Osteoblast (primary cell): ENCODE measurements at regions not wholly inside any gene's neighbourhood (a gene's known extent, or its start where the extent isn't known, plus 50 kb on each side); places are given as distances from the start of the nearest gene placed in this dataset.
"Not testable (repeated sequence)": the region's sequence is repeated elsewhere in the genome, so short reads cannot be mapped to it uniquely, and the experiment has no call there.

Experiments used
- DNase-seq: peaks from one replicate; pipeline ENCODE4 v3.0.0; 2011; ENCODE audit warnings: low spot score, mixed read lengths; ENCODE audit not compliant: insufficient read length; ENCODE audit errors: missing footprints
- H2AFZ ChIP-seq: 2 replicates; pipeline ENCODE4 v1.6.0; 2011; ENCODE audit warnings: mild to moderate bottlenecking, low read length
- H3K27ac ChIP-seq: 2 replicates; pipeline ENCODE4 v1.5.1; 2011; ENCODE audit warnings: mild to moderate bottlenecking, low read depth, low read length, moderate library complexity
- H3K27me3 ChIP-seq: 2 replicates; pipeline ENCODE4 v1.6.0; 2012; ENCODE audit warnings: mild to moderate bottlenecking, control low read depth, inconsistent platforms, low read length, moderate library complexity; ENCODE audit not compliant: insufficient read depth
- H3K36me3 ChIP-seq: 2 replicates; pipeline ENCODE4 v1.5.1; 2011; ENCODE audit warnings: mild to moderate bottlenecking, low read length, control low read depth, moderate library complexity; ENCODE audit not compliant: insufficient read depth
- H3K4me1 ChIP-seq: 2 replicates; pipeline ENCODE4 v1.5.1; 2011; ENCODE audit warnings: mild to moderate bottlenecking, low read length, control low read depth, moderate library complexity; ENCODE audit not compliant: insufficient read depth
- H3K4me2 ChIP-seq: 2 replicates; pipeline ENCODE4 v1.6.0; 2011; ENCODE audit warnings: mild to moderate bottlenecking, low read length; ENCODE audit not compliant: insufficient read depth
- H3K4me3 ChIP-seq: fragments of 200-600 bp; sonication (generic); 3 replicates; pipeline ENCODE4 v1.5.1; 2012; ENCODE audit warnings: mild to moderate bottlenecking, low read length, inconsistent platforms; ENCODE audit not compliant: insufficient read depth
- H3K79me2 ChIP-seq: 2 replicates; pipeline ENCODE4 v1.6.0; 2012; ENCODE audit warnings: mild to moderate bottlenecking, low read length, control low read depth, inconsistent platforms; ENCODE audit not compliant: insufficient read depth
- H3K9me3 ChIP-seq: 2 replicates; pipeline ENCODE4 v1.5.1; 2011; ENCODE audit warnings: low read depth, low read length, control low read depth
- H4K20me1 ChIP-seq: 2 replicates; pipeline ENCODE4 v1.6.0; 2012; ENCODE audit warnings: mild to moderate bottlenecking, low read length, control low read depth; ENCODE audit not compliant: insufficient read depth
- TF ChIP-seq, protein P1 (sequence below): IDR thresholded peaks from 2 replicates; pipeline ENCODE4 v1.5.1; 2011; ENCODE audit warnings: mild to moderate bottlenecking, low read depth, low read length, moderate library complexity; ENCODE audit errors: extremely low read depth

DNA sequence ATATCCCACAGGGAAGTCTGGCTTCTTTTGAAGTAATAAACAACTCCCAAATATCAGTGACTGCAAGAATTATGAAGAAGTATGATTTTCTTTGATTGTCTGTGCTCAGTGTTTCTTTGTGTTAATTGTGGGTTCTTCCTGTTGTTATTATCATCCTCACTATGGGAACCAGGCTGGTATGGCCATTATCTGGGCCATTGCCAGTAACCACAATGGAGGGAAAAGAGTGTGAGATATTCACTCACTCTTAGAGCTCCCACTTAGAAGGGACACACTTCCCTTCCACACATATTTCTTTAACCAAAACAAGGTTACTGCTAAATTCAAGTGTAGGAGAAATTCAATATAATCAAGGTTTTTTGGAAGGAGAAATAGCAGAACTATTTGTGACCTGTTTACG is 503.7 kb downstream of the SLC6A15 start:
- no peaks in the 10 kb centered on the region for H3K36me3 ChIP-seq
- H3K27ac ChIP-seq, result no peak overlapping the region
- TF ChIP-seq, protein P1, sequence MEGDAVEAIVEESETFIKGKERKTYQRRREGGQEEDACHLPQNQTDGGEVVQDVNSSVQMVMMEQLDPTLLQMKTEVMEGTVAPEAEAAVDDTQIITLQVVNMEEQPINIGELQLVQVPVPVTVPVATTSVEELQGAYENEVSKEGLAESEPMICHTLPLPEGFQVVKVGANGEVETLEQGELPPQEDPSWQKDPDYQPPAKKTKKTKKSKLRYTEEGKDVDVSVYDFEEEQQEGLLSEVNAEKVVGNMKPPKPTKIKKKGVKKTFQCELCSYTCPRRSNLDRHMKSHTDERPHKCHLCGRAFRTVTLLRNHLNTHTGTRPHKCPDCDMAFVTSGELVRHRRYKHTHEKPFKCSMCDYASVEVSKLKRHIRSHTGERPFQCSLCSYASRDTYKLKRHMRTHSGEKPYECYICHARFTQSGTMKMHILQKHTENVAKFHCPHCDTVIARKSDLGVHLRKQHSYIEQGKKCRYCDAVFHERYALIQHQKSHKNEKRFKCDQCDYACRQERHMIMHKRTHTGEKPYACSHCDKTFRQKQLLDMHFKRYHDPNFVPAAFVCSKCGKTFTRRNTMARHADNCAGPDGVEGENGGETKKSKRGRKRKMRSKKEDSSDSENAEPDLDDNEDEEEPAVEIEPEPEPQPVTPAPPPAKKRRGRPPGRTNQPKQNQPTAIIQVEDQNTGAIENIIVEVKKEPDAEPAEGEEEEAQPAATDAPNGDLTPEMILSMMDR, result no peak
- no peaks in the 10 kb centered on the region for H3K27me3 ChIP-seq
- no peaks in the 10 kb centered on the region for H4K20me1 ChIP-seq
- no peak overlapping the region for H3K4me3 ChIP-seq
- no peak overlapping the region for H3K4me2 ChIP-seq
- no peak for DNase-seq
- H3K79me2 ChIP-seq, result no peaks in the 10 kb centered on the region
- peaks cover 2% of the 10 kb centered on the region for H3K9me3 ChIP-seq
- H3K4me1 ChIP-seq, result no peaks in the 10 kb centered on the region
- H2AFZ ChIP-seq, result no peak overlapping the region

DNA sequence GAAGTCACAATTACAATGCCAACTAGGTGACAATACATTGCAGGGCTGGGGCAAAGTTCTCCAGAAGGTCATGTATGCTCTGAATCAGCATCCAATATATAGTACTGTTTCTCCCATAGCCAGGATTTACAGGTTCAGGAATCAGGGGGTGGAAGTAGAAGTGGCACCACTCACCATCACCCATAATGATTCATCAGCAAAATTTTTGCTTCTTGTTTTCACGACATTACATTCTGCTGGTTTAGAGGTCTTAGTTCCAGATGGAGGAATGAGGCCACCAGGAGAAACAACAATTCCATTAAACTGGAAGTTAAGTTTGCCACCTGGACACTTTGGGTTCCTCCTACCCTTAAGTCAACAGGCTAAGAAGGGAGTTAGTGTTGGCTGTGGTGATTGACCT is 505.9 kb downstream of the SLC6A15 start:
- not testable (repeated sequence) for H3K36me3 ChIP-seq, H4K20me1 ChIP-seq, H3K79me2 ChIP-seq, H3K4me3 ChIP-seq, H3K4me2 ChIP-seq, H3K9me3 ChIP-seq, H3K27me3 ChIP-seq, DNase-seq, H3K4me1 ChIP-seq, H2AFZ ChIP-seq, H3K27ac ChIP-seq

DNA sequence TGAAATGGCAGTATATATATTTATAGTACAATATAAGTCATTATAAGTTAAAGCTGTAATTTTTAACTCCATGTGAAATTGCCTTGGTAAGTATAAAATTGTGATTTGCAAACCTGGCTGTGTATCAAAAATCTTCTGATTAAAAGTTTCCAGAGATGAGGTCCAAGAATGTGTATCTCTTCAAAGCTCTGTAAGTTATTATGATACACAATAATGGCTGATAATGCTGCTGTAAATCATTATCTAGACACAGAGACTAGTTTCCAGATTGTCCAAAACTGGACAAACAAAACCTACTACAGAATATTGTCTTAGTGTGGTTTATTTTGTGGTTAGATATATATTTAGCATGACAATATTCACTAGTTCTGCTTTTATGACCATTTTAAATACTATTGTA is 514.8 kb downstream of the SLC6A15 start:
- Histone ChIP-seq H3K4me2 (no peak overlapping the region), H3K79me2 (no peaks in the 10 kb centered on the region), H3K9me3 (no peaks in the 10 kb centered on the region), H3K36me3 (no peaks in the 10 kb centered on the region), H3K4me3 (no peak overlapping the region), H3K27me3 (no peaks in the 10 kb centered on the region), H4K20me1 (no peaks in the 10 kb centered on the region), H2AFZ (no peak overlapping the region), H3K4me1 (no peaks in the 10 kb centered on the region), H3K27ac (no peak overlapping the region)
- TF ChIP-seq, protein P1, result no peak
- DNase-seq, result no peak

DNA sequence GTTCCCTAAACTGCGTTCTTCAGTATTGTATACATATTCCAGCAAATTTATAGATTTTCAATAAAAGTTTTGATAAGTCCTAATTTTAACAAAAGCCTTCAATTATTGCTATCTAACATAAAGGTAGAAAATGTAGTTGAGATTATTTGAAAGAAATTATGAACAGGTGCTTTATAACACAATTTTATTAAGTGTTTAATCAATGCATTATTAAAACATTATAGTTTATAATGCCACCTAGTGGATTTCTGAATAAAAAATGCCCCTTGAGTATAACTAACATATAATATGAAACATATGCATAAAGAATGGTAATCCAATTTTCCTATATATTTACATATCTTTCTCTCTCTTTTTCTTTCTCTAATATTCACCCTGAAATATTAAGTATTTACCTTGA is 515.3 kb downstream of the SLC6A15 start:
- no peaks in the 10 kb centered on the region for H3K4me1 ChIP-seq
- DNase-seq, result peak; percentile 19
- H3K4me3 ChIP-seq, result no peak overlapping the region
- H3K79me2 ChIP-seq, result no peaks in the 10 kb centered on the region
- no peak overlapping the region for H3K27ac ChIP-seq
- H3K36me3 ChIP-seq, result no peaks in the 10 kb centered on the region
- H3K4me2 ChIP-seq, result no peak overlapping the region
- no peaks in the 10 kb centered on the region for H3K27me3 ChIP-seq
- H4K20me1 ChIP-seq, result no peaks in the 10 kb centered on the region
- no peak overlapping the region for H2AFZ ChIP-seq
- TF ChIP-seq, protein P1, result no peak
- H3K9me3 ChIP-seq, result no peaks in the 10 kb centered on the region

DNA sequence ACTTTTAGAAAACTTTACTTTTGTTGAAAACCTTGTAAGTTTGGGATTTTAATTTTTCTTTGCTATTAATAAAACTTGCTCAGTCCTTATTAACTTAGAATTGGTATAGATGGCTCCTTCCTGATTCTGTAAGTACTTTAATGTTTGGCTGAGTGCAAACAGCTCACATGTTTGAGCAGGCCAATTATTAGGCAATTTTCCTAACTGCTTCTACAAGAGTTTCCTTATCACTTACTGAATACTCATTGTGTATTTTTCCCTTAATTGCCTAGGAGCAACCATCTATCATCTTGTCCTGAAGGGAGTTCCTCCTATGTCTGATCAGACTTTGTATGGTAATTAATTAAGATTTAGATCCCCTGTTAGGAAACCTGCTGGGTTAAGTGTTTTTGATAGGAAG is 521.4 kb downstream of the SLC6A15 start:
- H3K36me3 ChIP-seq, H3K79me2 ChIP-seq, H3K9me3 ChIP-seq, H4K20me1 ChIP-seq, H3K27me3 ChIP-seq, DNase-seq, H3K4me1 ChIP-seq, H3K4me3 ChIP-seq, H3K4me2 ChIP-seq, H2AFZ ChIP-seq, H3K27ac ChIP-seq: not testable (repeated sequence)
